NCI-H1930 (cell line): ENCODE measurements at regions not wholly inside any gene's neighbourhood (a gene's known extent, or its start where the extent isn't known, plus 50 kb on each side); places are given as distances from the start of the nearest gene placed in this dataset.
A peak's percentile ranks its signal among the peaks of the same experiment; 100 is the strongest.

Source experiments
- DNase-seq, 2 experiments: peaks; one replicate each; lab custom pipeline; 2025; lab: John Stamatoyannopoulos, UW

DNA sequence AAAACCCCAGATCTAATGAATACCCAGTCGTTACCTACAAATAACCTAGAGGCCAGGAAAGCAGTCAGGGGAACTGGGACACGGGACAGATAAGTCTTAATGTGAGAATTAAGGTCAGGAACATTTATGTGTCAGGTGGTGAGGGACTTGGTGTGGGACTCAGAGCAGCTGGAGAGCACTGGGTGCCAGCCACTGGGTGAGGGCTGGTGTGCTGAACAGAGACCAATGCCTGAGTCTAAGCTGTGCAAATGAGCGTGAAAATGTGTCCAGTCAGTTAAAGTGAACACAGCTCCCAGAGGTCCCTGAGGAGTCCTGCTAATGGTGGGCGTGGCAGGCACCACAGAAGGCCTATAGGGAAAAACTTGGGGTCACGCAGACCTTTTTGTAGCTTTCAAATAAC, 225.9 kb downstream of the C1D start:
- no peak for DNase-seq

DNA sequence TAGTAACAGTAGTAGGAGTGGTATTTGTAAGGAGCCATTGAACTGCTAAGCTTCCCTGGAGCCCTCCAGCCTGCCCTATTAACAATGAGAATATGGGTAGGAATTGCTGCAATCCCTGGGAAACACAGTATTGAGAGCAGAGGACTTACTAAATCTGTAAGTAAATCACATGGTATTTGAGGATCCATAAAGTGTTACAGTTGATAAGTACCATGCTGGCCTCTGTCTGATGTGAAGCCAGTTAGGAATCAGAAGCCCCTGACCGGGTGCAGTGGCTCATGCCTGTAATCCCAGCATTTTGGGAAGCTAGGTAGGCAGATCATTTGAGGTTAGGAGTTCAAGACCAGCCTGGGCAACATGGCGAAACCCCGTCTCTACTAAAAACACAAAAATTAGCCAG, 224.6 kb downstream of the C1D start:
- no peak for DNase-seq

DNA sequence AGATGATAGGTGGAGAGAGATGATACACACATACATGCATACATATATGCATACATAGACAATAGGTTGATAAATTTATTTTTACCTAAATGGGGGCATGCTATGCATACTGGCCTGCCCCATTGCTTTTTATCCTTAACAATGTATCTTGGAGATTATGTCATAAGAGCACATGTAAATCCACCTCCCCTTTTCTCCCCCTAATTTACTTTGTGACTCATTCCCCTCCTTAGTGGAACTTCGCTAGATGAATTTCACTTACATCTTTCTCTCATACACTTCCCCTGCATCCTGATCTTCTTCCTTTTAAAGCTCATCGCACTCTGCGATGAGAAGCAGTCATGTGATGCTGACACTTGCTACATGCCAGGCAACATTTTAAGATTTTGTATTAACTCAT, 223.6 kb downstream of the C1D start:
- DNase-seq: no peak

DNA sequence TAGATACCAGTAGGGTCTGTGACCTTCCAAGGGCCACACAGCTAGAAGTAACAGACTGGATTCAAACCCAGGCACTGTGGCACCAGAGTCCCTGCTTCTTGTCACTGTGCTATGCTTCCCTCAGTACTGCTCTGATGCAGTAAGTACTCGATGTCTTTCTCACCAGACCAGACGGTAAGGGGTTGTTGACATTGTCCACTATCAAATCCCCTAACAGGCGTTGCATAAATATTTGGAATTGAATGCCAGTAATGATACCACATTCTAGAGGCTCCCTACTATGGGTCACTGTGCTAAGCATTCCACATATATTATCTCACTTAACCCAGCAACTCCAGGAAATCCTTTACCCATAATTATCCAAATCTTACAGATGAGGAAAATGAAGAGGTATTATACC, 223.1 kb downstream of the C1D start:
- DNase-seq: no peak

DNA sequence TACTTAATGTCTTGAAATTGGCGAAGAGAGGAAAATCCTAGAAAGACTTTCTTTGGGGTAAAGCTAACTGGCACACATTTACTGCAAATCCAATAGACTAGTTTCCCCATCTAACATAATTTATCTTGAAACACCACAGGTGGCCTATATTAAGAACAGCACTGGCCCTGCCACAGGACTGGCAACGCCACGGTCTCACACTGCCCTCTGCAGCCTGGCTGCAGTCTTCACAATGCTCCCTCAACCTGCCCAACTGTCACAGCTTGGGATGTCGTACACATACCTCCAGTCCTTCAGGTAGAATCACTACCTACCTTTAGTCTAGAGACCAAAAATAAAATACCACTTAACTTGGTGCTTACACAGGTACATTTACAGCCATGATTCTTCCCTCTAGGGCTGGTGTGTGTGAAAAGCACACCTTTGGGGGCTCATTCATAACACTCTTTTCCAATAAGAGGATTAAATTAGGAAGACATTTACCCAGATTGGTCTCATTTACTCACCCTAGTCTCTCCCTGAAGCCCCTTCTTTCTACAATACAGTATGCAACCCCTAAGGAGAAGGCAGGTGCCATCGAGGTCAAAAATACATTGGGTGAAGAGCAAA, 222.2 kb downstream of the C1D start:
- peak in 1 of 2 experiments; percentile 41 for DNase-seq

DNA sequence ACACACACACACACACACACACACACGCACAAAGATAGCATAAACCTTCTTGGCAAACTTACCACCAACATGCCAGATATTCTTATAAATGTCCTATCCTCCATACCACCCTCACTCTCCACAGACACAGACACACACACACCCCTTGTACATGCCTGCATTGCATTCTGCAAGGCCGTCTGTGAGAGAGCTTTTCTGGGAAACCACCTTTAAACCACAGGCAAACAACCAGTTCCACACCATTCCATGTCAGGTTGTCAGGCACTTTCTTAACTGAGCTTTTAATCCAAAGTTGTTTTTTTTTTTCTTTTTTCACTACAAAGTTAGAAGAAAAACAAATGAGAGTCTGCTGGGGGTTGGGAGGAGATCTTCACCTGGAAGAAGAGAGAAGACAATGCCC, 221.1 kb downstream of the C1D start:
- DNase-seq: no peak

DNA sequence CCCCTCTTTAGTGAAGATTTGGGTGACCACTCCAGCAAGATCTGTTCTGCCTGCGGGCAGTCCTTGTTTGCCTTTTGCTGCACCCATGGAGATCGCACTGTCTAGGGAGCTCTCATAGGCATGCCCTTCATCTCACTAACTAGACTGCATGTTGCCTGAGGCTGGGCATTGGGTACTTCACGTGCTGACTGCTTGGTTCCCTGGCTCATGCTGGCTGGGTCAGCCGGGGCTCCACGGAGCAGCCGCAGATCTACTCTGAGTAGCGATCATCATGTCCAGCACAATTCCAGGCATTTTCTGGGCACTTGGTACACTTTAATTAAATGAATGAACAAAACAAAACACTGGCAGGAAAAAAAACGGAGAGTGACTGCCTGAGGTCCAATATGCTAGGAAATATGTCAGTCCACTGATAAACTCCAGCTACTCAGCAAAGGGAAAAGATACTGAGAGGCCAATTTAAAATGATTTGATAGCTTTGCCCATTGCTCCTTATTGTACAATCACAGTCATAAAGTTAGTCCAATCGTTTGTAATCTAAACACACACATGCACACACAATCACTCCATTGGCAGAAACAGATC, 220.3 kb downstream of the C1D start:
- DNase-seq: no peak

DNA sequence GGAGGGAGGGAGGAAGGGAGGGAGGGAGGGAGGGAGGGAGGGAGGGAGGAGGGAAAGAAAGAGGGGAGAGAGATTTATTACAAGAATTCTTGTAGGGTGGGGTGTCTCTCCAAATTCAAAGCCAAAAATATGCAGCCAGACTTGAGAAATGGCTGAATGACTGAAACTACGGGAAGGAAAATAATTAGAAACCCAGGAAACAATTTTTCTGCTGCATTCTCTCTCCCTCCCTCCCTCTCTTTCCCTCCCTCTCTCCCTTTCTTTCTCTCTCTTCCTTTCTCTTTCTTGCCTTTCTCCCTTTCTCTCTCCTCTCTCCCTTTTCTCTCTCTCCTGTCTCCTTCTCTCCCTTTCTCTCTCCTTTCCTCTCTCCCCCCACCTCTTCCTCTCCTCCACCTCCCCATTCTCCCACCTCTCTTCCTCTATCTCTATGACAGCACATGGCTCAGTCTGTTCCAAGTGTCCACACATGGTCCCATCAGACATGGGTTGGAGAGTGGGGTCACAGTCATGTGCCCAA, 218.7 kb downstream of the C1D start:
- DNase-seq: no peak

DNA sequence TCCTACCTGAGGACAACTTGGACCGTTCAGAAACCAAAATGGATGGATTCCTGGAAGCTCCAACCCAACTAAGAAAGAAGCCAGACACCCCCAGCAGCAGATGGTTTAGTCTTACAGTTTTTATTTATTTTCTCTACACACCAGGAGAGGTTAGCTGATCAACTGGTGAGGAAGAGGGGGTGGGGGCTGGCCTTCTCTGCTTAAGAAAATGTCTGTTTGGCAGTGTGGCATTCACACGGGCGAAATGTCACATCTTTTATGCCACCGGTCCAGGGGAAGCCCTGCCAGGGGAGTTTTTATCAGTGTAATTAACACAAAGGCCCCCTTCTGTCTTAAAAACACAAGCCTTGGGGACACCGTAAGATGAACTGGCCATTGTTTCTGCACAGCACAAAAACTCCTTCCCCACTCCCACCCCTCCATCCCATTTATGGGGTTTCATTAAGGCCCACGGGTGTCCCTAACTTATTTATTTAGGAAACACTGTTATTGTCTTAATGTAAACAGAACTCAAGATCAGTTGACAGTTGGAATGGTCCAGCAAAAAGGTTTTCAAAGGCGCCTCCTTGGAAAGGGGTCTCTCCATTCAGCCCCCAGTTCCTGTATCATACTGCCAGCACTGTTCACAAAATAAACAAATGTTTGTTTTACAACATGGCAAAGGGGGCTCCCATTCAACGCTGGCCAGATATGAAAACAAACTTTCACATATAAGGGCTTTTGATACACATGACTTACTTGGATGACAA, 217.0 kb downstream of the C1D start:
- DNase-seq: peak in 1 of 2 experiments; percentile 56

DNA sequence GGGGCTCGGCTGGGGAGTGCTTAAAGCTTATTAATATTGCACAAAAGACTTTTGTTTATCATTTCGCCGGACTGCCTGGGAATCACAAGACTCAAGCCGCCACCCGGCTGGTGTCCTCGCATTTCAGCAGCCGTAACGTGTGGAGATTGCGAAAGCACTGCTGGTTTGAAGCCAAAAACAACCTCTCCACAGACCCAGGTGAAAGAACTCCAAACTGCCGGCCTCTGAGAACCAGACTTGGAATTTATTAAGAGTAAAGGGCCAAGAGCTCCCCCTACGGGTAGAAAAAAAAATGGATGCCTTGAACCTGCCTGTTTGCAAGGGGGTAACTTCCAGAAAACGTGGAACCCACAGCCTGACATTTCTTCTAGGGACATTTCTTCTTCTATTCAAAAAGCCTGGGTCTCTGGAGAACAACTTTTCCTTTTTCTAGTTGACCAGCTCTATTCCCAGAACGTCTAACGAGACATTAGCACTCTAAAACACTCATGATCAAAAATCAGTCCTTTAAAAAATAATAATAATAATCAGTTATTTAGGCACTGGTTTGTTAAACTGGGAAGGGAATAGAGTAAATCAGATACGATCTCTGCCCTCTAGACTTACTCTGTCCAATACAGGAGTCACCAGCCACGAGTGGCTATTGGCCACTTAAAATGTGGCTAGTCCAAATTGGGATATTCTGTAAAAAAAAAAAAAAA, 216.3 kb downstream of the C1D start:
- DNase-seq: peak; percentile 58 to 81

DNA sequence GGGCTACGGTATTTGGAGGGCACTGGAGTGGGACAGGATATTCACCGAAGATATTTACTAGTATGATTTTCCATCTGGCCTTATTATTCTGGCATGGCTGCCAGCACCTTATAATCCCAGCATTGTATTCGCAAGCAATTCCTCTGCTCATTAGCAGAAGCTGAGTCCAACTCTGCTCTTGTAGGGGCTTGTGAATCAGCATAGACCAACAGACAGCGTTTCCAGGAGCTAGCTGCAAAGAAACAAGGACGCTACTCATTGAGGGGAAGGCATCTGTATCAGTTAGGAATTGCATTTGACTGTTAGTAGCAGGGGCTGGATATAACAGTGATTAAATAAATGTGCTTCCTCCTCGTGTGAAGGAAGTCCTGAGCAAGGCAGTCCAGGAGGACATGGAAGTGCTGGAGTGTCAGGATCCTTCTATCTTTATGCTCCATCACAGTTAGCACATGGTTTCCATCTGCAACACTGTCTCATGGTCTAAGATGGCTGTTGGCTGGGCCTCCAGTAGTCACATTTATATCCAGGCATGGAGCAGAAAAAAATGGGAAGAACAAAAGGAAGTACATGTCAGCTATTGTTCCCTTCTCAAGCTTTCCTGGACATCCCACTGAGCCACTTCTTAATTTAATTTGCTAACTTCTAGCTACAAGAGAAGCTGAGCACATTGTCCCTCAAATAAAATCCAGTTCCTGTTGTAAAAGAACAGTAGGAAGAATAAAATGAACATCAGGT, 214.1 kb downstream of the C1D start:
- no peak for DNase-seq

DNA sequence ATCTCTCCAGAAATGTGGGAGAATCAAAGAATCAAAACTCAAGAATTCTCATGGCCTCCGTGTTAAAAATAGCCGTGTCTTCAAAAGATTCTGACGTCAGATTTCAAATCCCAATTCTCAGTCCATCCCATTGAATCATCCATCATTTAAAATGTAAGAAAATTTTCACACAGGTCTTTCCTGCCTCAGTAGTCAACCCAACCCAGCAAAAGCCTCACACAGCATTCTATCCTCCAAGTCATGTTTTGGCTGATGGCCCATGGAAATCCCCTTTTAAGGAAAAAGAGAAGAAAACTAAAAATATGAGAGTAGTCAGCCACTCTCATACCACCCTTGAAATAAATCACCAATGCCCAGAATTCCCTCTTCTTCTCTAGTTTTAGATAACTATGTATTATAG, 211.8 kb downstream of the C1D start:
- no peak for DNase-seq

DNA sequence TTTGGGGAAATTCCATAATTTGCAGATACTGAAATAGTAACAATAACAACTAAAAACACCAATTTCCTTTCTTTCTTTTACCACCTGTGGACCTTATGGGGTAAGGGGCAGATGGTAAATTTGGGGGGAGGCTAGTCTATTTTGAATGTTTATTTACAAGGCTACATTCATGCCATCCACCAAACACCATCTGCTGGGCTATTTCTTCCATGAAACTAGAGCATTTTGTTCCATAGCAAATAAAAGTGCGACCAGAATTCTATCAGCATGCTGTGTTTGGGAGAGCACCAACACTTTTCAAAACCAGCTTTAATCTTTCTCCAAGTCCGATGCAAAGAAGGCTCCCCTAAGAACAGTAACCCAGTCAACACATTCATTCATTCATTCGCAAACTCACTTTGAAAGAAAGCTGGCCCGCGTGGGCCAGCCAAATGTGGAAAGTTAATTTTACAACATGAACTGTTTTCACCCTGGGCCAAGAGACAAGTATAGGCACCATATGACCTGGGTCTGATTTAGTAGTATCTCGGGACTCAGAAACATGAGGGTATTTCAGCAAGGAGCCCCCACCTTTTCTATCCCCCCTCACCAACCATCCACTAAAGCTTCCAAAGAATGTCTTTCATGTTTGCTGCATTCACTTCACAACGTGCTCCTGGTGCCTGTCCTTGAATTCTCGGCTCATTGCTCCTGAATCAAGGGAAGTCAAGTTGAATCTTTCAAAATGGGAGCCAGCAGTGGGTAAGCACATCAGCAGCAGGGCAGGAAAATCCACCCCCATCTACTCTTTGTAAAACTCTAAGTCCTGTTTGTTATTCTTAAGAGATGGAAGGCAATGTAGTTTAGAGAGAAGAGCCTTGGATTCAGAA, 210.6 kb downstream of the C1D start:
- DNase-seq: no peak

DNA sequence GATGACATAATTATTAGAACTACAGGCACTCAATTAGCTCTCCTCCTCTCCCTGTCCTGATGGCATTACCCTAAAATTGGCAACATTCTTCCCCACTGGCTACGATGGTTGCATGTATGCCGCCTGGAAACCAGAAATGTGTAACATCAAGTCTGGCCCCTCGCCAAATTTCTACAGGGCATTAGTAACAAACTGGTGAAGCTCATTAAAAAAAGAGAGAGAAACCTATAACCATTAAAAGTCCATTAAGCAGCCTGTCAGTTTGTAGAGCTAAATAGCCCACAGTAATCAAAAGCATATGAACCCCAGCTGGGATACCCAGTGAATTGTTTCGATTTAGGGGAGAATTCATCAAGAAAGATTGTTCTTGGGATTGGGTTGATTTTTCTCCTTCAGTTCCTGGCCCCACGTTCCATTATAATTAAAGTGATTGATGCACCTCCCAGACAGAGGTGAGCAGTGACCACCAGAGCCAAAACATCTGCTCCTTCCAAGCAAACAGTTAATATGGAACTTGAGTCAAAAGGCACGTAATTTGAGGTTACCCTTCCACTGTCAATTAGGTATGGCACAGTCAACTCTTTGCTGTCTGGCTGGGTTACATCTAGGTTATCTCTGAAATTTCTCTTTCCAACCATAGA, 208.6 kb downstream of the C1D start:
- DNase-seq: no peak

DNA sequence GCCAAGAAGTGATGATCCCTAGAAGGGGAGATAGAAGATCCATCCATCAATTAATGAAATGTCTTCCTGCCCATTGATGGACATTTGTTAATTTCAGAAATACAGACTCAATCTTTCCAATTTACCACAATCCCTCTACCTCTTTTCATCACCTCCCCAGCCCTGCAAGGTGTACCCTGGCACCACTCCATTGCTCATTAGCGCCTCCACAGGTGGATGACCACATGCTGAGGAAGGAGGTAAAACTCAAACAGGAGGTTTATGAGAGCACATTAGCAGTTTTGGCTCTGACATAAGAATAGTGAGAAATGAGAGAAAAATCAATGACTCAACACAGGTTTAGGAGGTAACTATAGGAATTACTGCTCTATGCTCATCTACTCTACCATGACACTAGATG, 208.0 kb downstream of the C1D start:
- no peak for DNase-seq

DNA sequence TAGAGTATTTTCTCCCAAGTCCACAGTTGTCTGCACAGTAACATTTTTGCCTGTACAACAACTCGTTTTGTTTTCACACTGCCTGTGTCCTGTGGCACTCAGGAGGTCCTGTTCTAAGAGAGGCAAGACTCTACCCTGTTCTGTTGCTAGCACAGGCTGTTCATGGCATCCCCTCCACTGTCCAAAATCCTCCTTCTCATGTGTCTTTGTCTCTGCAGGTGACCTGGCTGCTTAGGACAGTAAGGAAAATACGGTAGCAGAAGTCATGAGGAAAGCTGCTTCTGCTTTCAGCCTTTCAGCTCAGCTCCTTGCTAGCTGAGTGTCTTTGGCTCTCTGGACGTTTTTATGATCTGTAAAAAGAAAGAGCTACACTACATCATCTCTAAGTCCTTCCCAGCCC, 205.9 kb downstream of the C1D start:
- DNase-seq: no peak

DNA sequence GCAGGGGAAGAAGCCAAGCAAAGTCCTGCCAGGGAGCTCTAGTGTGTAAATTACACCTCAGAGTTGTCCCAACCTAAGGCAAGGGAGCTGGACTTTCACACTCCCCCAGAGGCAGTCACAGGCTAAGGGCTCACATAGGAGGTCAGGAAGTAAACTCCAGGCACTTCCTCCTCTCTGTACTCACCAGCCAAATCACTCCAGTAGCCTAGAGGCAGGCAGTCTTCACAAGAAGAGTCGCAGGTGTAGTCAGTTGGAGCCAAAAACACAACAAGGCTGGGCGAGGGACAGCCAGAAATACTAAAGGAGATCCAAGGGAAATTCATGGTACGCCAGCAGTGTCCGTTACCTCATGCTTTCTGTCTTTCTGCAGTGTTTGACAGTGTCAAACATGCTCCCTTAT, 205.0 kb downstream of the C1D start:
- DNase-seq: no peak

DNA sequence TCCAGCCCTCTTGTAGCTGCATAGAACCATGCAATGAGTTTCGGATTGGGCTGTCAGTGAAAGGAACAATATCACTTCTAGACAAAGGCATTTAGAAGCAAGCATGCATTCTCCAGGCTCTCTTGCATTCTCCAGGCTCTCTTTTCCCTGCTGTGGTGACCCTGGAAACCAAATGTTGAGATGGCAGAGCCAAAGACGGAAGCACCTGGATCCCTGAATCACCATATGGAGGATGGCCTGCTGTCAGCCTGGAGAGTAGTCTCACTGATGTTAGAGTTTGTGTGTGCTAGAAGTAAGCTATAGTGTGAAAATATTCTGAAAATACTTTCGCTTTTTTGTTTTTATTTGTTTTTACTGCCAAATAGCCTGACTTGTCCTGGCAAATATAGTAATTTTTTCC, 203.9 kb downstream of the C1D start:
- DNase-seq: no peak

DNA sequence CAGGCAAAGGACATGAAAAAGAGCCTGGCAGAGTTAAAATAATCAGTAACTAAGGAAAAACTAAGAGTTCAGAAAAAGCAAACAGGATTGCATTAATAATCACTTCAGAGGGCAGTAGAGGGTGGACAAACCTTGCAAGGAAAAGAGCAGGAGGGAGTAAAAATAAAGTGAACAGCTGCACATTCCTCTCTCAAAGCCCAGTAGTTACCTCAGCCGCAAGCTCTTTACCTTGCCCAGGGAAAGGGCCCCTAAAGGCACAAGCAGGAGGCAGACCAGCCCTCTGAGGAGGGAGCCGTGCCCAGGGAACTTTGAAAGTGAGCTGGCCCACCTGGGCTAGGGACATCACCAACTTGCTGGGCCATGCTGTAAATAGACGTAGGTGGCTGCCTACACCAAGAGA, 196.9 kb downstream of the C1D start:
- no peak for DNase-seq

DNA sequence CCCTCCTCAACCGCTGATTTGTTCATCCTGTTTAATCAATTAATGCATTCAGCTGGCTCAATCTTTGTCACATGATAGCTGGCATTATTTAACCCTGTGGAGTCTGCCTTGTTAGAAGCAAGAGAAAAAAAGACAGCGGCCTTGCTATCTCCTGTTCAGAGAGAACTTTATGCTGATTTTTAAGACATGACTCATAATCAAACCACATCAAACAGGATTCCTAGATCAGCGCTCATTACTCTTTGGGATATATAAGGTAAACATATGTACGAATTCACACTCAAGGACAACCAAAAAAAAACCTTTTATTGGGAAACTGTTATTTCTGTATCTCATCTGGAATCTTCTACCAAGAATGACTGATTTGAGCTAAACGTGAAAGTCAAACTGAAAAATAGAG, 195.1 kb downstream of the C1D start:
- DNase-seq: no peak
